Left lung (tissue), 4 donors: ENCODE measurements at regions not wholly inside any gene's neighbourhood (a gene's known extent, or its start where the extent isn't known, plus 50 kb on each side); places are given as distances from the start of the nearest gene placed in this dataset.

Experiments used
- ATAC-seq: fragments of 200-7000 bp; cut with Tn5 transposase; one replicate; pipeline ENCODE4 v1.9.1; 2020; ENCODE audit warnings: moderate library complexity
- DNase-seq, 4 donors: peaks; one replicate each; pipeline ENCODE4 v3.0.0-alpha.2; 2013 to 2020
- H3K27ac ChIP-seq, 2 donors: fragments of 200-600 bp; sonication (generic) in 1 of 2; one replicate each; pipeline versions ENCODE4 v1.5.0 to v1.8.0; 2020 to 2021
- H3K27me3 ChIP-seq, 2 donors: fragments of 200-600 bp; sonication (generic) in 1 of 2; one replicate each; pipeline versions ENCODE4 v1.5.0 to v1.8.0; 2020 to 2021
- H3K36me3 ChIP-seq, 2 donors: fragments of 200-600 bp; sonication (generic) in 1 of 2; one replicate each; pipeline versions ENCODE4 v1.5.0 to v1.8.0; 2020 to 2021
- H3K4me1 ChIP-seq, 2 donors: fragments of 200-600 bp; one replicate each; pipeline ENCODE4 v1.8.0; 2021
- H3K4me3 ChIP-seq, 2 donors: fragments of 200-600 bp; sonication (generic) in 1 of 2; one replicate each; pipeline versions ENCODE4 v1.5.0 to v1.8.0; 2020 to 2021; ENCODE audit warnings: mild to moderate bottlenecking in 1 of 2
- H3K9me3 ChIP-seq, 2 donors: fragments of 200-600 bp; sonication (generic) in 1 of 2; one replicate each; pipeline versions ENCODE4 v1.5.0 to v1.8.0; 2020 to 2021
- CTCF ChIP-seq, 2 donors: fragments of 200-600 bp; sonication (generic) in 1 of 2; IDR thresholded peaks; one replicate each; pipeline versions ENCODE4 v1.5.0 to v1.8.0; 2021; ENCODE audit warnings: antibody characterized with exemption in 2 of 2
- intact Hi-C, 2 donors: fragments of 100-400 bp; cut with DNase I; formaldehyde crosslinking; loops; one replicate each; pipeline versions ENCODE4 v1.11.2 to v1.14.2; 2022
- donor health status: DM: no; HTN: yes; CAD: no.
- donor health status: DM: no; HTN: no; CAD: no.

GRCh38 chrX:13495232-13495631 lies 74.2 kb upstream of the EGFL6 start:
- no peak overlapping the region for H3K4me3 ChIP-seq
- no peaks in the 10 kb centered on the region for H3K4me1 ChIP-seq
- ATAC-seq, result no peak
- intact Hi-C loops, result no loop called here
- TF ChIP-seq CTCF (IDR thresholded peaks at IDR 0.05), result no peak
- peaks cover 0 to 7% of the 10 kb centered on the region in 2 donors for H3K27me3 ChIP-seq
- DNase-seq, result no peak
- H3K27ac ChIP-seq, result no peak overlapping the region
- no peaks in the 10 kb centered on the region for H3K9me3 ChIP-seq
- H3K36me3 ChIP-seq, result no peaks in the 10 kb centered on the region

GRCh38 chrX:13494562-13494961 lies 74.8 kb upstream of the EGFL6 start:
- Histone ChIP-seq H3K4me1 (no peaks in the 10 kb centered on the region), H3K9me3 (no peaks in the 10 kb centered on the region), H3K4me3 (no peak overlapping the region), H3K36me3 (no peaks in the 10 kb centered on the region), H3K27ac (no peak overlapping the region), H3K27me3 (peaks cover 0 to 7% of the 10 kb centered on the region in 2 donors)
- intact Hi-C loops, result no loop called here
- ATAC-seq, result no peak
- no peak for TF ChIP-seq CTCF (IDR thresholded peaks at IDR 0.05)
- DNase-seq, result no peak

GRCh38 chrX:13493659-13494058 lies 75.7 kb upstream of the EGFL6 start:
- no peak for TF ChIP-seq CTCF (IDR thresholded peaks at IDR 0.05)
- no peak for DNase-seq
- intact Hi-C loops, result no loop called here
- Histone ChIP-seq H3K4me1 (peaks cover 0 to 3% of the 10 kb centered on the region in 2 donors), H3K4me3 (no peak overlapping the region), H3K9me3 (no peaks in the 10 kb centered on the region), H3K27me3 (peaks cover 0 to 7% of the 10 kb centered on the region in 2 donors), H3K27ac (peak overlapping the region in 1 of 2 donors; percentile 45), H3K36me3 (no peaks in the 10 kb centered on the region)
- no peak for ATAC-seq

GRCh38 chrX:13492286-13492685 lies 77.1 kb upstream of the EGFL6 start:
- Histone ChIP-seq H3K4me1 (peaks cover 0 to 16% of the 10 kb centered on the region in 2 donors), H3K36me3 (no peaks in the 10 kb centered on the region), H3K4me3 (no peak overlapping the region), H3K9me3 (no peaks in the 10 kb centered on the region), H3K27me3 (peaks cover 0 to 7% of the 10 kb centered on the region in 2 donors), H3K27ac (no peak overlapping the region)
- DNase-seq (no peak), ATAC-seq (no peak)
- intact Hi-C loops, result no loop called here
- TF ChIP-seq CTCF (IDR thresholded peaks at IDR 0.05), result no peak

- H3K27ac ChIP-seq, result peak overlapping the region in 1 of 2 donors; percentile 79
- intact Hi-C loops, result no loop called here
Observed at GRCh38 chrX:13491061-13491460, 78.3 kb upstream of the EGFL6 start.

More at GRCh38 chrX:13491061-13491460, 78.3 kb upstream of the EGFL6 start:
- DNase-seq (no peak), ATAC-seq (no peak)
- TF ChIP-seq CTCF (IDR thresholded peaks at IDR 0.05), result no peak
- Histone ChIP-seq H3K27me3 (peaks cover 0 to 5% of the 10 kb centered on the region in 2 donors), H3K9me3 (no peaks in the 10 kb centered on the region), H3K36me3 (no peaks in the 10 kb centered on the region), H3K4me3 (no peak overlapping the region), H3K4me1 (peaks cover 0 to 19% of the 10 kb centered on the region in 2 donors)
